ENCODE measurements at regions not wholly inside any gene's neighbourhood (a gene's known extent, or its start where the extent isn't known, plus 50 kb on each side); places are given as distances from the start of the nearest gene placed in this dataset.

DNA sequence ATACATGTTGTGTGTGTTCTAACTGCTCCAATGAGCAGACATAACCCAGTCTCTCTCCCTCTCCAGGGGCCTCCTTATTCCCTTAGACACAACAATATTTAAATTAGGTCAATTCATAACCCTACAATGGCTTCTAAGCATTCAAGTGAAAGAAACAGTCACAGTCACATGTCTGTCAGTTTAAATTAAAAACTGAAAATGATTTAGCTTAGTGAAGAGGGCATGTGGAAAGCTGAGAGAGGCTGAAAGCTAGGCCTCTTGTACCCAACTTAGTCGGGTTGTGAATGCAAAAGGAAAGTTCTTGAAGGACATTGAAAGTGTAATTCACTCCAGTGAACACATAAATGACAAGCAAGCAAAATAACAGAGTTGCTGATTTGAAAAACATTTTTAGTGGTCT, 1519.6 kb downstream of the OTOL1 start:
- no peak for DNase-seq (ENCODE audit: low spot score)

GRCh38 chr3:163018067-163018466, 1521.5 kb downstream of the OTOL1 start:
- DNase-seq (ENCODE audit: low spot score), result no peak

- DNase-seq (ENCODE audit: low spot score), result no peak
Measured at GRCh38 chr3:163018664-163019063, 1522.1 kb downstream of the OTOL1 start.

- no peak for DNase-seq (ENCODE audit: low spot score)
Measured at GRCh38 chr3:163019260-163019659, 1522.7 kb downstream of the OTOL1 start.

GRCh38 chr3:163033652-163034051, 1537.0 kb downstream of the OTOL1 start:
- no peak for DNase-seq (ENCODE audit: low spot score)

- DNase-seq (ENCODE audit: low spot score), result no peak
Measured at GRCh38 chr3:163039636-163040035, 1543.0 kb downstream of the OTOL1 start.

- no peak for DNase-seq (ENCODE audit: low spot score)
Measured at GRCh38 chr3:163043074-163043473, 1546.5 kb downstream of the OTOL1 start.

GRCh38 chr3:163045945-163046344, 1549.3 kb downstream of the OTOL1 start:
- no peak for DNase-seq (ENCODE audit: low spot score)

- no peak for DNase-seq (ENCODE audit: low spot score)
Measured at GRCh38 chr3:163048881-163049280, 1552.3 kb downstream of the OTOL1 start.

DNA sequence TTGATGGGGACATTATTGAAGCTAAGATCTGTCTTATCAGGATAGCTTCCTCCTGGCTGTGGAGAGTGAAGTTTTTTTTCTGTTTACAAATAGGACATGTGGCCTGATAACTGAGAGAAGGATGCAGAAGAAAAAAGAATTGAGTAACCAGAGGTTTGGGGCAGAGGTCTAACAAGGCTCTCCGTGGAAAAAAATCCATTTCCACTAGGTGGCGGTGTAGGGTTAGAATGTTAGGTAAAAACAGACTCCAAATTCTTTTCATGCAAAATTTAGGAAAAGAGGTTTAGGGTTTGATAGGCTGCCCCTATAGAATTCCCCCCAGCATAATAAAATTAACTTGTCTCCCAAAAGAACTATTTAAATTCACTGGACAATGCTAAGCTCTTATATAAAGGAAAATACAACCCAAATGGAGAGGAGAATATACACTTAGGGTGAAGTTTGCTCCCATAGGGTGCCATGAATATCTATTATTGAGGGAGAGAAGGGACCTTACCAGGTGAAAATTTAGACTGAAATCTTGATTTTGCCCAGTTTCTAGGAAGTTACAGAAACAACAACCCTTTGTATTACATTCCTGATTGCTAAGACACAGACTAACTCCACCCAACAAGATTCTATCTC, 1560.4 kb downstream of the OTOL1 start:
- peak; percentile 41 for DNase-seq (ENCODE audit: low spot score)

- DNase-seq (ENCODE audit: low spot score), result no peak
Measured at GRCh38 chr3:163058031-163058854, 1561.6 kb downstream of the OTOL1 start.

- DNase-seq (ENCODE audit: low spot score), result no peak
Measured at GRCh38 chr3:163071713-163072112, 1575.1 kb downstream of the OTOL1 start.
